ENCODE measurements at regions not wholly inside any gene's neighbourhood (a gene's known extent, or its start where the extent isn't known, plus 50 kb on each side); places are given as distances from the start of the nearest gene placed in this dataset.

- TF ChIP-seq CTCF (IDR thresholded peaks at IDR 0.05) (no peak), POLR2A (IDR thresholded peaks at IDR 0.05) (no peak)
These were observed 81.9 kb upstream of the PKDCC start for GRCh38 chr2:41965909-41966295.
